Fibroblast of pulmonary artery (primary cell): ENCODE measurements at regions not wholly inside any gene's neighbourhood (a gene's known extent, or its start where the extent isn't known, plus 50 kb on each side); places are given as distances from the start of the nearest gene placed in this dataset.
"Not testable (repeated sequence)": the region's sequence is repeated elsewhere in the genome, so short reads cannot be mapped to it uniquely, and the experiment has no call there.

ENCODE experiments used
- DNase-seq: peaks from one replicate; pipeline ENCODE4 v3.0.0-alpha.2; 2010; ENCODE audit warnings: low read depth
- H3K4me3 ChIP-seq: replicated peaks from 2 replicates; pipeline ENCODE4 v1.5.1; 2011; ENCODE audit warnings: low read depth, mild to moderate bottlenecking, control low read depth, low read length, moderate library complexity
- CTCF ChIP-seq: IDR thresholded peaks from 2 replicates; pipeline ENCODE4 v1.5.1; 2011; ENCODE audit warnings: mild to moderate bottlenecking, control low read depth, low read length, inconsistent platforms; ENCODE audit errors: missing control alignments

- DNase-seq = peak; percentile 77
- TF ChIP-seq CTCF = no peak
- no peak overlapping the region for H3K4me3 ChIP-seq
Observed at GRCh38 chr4:111959222-111959621, 186.0 kb upstream of the FAM241A start.

DNA sequence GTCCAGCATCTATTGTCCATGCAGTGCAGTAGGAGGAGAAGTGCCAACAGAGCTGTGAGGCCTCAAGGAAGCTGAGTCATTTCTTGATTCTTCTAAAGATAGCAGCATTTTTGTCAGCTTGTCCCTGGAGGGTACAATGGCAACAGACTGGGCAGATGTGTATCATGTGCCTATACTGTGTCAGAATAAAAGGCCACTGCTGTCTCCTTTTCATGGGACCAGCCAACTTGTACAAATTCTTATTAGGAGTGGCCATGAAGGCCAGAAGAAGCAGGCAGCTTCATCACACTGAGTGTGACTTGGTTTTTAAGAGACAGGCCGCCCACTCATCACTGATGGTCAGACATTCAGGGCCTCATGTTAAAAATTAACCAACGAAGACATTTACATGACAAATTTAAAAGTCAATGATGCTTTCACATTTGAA is 185.0 kb upstream of the FAM241A start:
- TF ChIP-seq CTCF = no peak
- no peak overlapping the region for H3K4me3 ChIP-seq
- peak; percentile 4 for DNase-seq

DNA sequence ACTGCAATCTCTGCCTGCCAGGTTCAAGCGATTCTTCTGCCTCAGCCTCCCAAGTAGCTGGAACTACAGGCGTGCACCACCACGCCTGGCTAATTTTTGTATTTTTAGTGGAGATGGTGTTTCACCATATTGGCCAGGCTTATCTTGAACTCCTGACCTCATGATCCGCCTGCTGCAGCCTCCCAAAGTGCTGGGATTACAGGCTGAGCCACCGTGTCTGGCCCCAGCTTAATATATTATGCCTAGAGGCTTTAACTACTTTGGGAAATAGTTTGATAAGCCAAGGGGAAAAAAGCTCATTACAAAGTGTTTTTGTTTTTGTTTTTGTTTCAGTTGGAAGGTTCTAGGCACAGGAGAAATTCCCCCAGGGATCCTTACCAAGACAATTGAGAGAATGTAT is 184.2 kb upstream of the FAM241A start:
- not testable (repeated sequence) for DNase-seq

GRCh38 chr4:111961809-111962208 is 183.4 kb upstream of the FAM241A start:
- no peak for DNase-seq
- H3K4me3 ChIP-seq = no peak overlapping the region
- no peak for TF ChIP-seq CTCF

More for the DNA sequence above, 184.2 kb upstream of the FAM241A start:
- H3K4me3 ChIP-seq = not testable (repeated sequence)

- no peak for TF ChIP-seq CTCF
- no peak overlapping the region for H3K4me3 ChIP-seq
- no peak for DNase-seq
Observed at GRCh38 chr4:111963158-111963700, 182.0 kb upstream of the FAM241A start.

- no peak for DNase-seq
- TF ChIP-seq CTCF = no peak
- H3K4me3 ChIP-seq = no peak overlapping the region
Observed at GRCh38 chr4:111977419-111977965, 167.8 kb upstream of the FAM241A start.

- no peak for DNase-seq
- no peak overlapping the region for H3K4me3 ChIP-seq
- no peak for TF ChIP-seq CTCF
Observed at GRCh38 chr4:111979921-111980320, 165.3 kb upstream of the FAM241A start.

GRCh38 chr4:111982089-111982488 is 163.2 kb upstream of the FAM241A start:
- H3K4me3 ChIP-seq = no peak overlapping the region
- no peak for DNase-seq
- no peak for TF ChIP-seq CTCF
